Suprapubic skin (tissue), 4 donors: ENCODE measurements at regions not wholly inside any gene's neighbourhood (a gene's known extent, or its start where the extent isn't known, plus 50 kb on each side); places are given as distances from the start of the nearest gene placed in this dataset.

ENCODE experiments used
- DNase-seq, 2 donors: peaks; one replicate each; pipeline ENCODE4 v3.0.0-alpha.2; 2019; ENCODE audit warnings: low spot score in 2 of 2
- H3K27ac ChIP-seq: fragments of 200-600 bp; sonication (generic); one replicate; pipeline ENCODE4 v1.5.1; 2019
- H3K27me3 ChIP-seq: fragments of 200-600 bp; sonication (generic); one replicate; pipeline ENCODE4 v1.5.1; 2019
- H3K36me3 ChIP-seq: fragments of 200-600 bp; sonication (generic); one replicate; pipeline ENCODE4 v1.5.1; 2019
- H3K4me1 ChIP-seq: fragments of 200-600 bp; sonication (generic); one replicate; pipeline ENCODE4 v1.5.1; 2019
- H3K4me3 ChIP-seq: fragments of 200-600 bp; sonication (generic); one replicate; pipeline ENCODE4 v1.5.1; 2019; ENCODE audit warnings: mild to moderate bottlenecking
- H3K9me3 ChIP-seq: fragments of 200-600 bp; sonication (generic); one replicate; pipeline ENCODE4 v1.5.1; 2019
- CTCF ChIP-seq, 2 donors: fragments of 200-600 bp in 1 of 2; fragments of 450-650 bp in 1 of 2; sonication (generic) in 1 of 2; IDR thresholded peaks; one replicate each; pipeline ENCODE4 v1.5.1; 2016 to 2019; ENCODE audit warnings: antibody characterized with exemption in 2 of 2, mild to moderate bottlenecking in 1 of 2, moderate library complexity in 1 of 2
- EP300 ChIP-seq: sonication (generic); formaldehyde crosslinking; IDR thresholded peaks from one replicate; pipeline ENCODE4 v1.6.1; 2017; ENCODE audit warnings: antibody characterized with exemption
- POLR2A ChIP-seq, 2 donors: fragments of 450-650 bp; IDR thresholded peaks; one replicate each; pipeline ENCODE4 v1.6.1; 2017; ENCODE audit warnings: antibody characterized with exemption in 2 of 2, mild to moderate bottlenecking in 2 of 2, moderate library complexity in 2 of 2
- POLR2AphosphoS5 ChIP-seq, 3 donors: sonication (generic); formaldehyde crosslinking; IDR thresholded peaks; one replicate each; pipeline ENCODE4 v1.6.1; 2017; ENCODE audit warnings: antibody characterized with exemption in 3 of 3
- WGBS: methylation state at CpG from one replicate; pipeline ENCODE4 v1.1.5; 2018; 5-methylcytosine and 5-hydroxymethylcytosine counted together

- TF ChIP-seq POLR2A (IDR thresholded peaks at IDR 0.05) (no peak), CTCF (IDR thresholded peaks at IDR 0.05) (no peak), POLR2AphosphoS5 (IDR thresholded peaks at IDR 0.05) (no peak), EP300 (no peak)
- DNase-seq = no peak
- 42% methylated on average over 5 of the region's 5 CpGs for WGBS
- no peak overlapping the region for H3K27ac ChIP-seq
- no peaks in the 10 kb centered on the region for H3K36me3 ChIP-seq
- H3K27me3 ChIP-seq = no peaks in the 10 kb centered on the region
- no peaks in the 10 kb centered on the region for H3K4me1 ChIP-seq
- no peaks in the 10 kb centered on the region for H3K9me3 ChIP-seq
- H3K4me3 ChIP-seq = no peak overlapping the region
Measured at GRCh38 chr13:91045351-91046034, 302.0 kb upstream of the MIR17HG start.

GRCh38 chr13:91046715-91047327 is 300.7 kb upstream of the MIR17HG start:
- DNase-seq = no peak
- no peaks in the 10 kb centered on the region for H3K27me3 ChIP-seq
- H3K4me3 ChIP-seq = no peak overlapping the region
- H3K27ac ChIP-seq = no peak overlapping the region
- no peaks in the 10 kb centered on the region for H3K4me1 ChIP-seq
- 44% methylated on average over 4 of the region's 4 CpGs for WGBS
- TF ChIP-seq POLR2AphosphoS5 (IDR thresholded peaks at IDR 0.05) = no peak
- no peak for TF ChIP-seq POLR2A (IDR thresholded peaks at IDR 0.05)
- TF ChIP-seq EP300 = no peak
- no peak for TF ChIP-seq CTCF (IDR thresholded peaks at IDR 0.05)
- no peaks in the 10 kb centered on the region for H3K36me3 ChIP-seq
- H3K9me3 ChIP-seq = no peaks in the 10 kb centered on the region

- TF ChIP-seq EP300 (no peak), CTCF (IDR thresholded peaks at IDR 0.05) (no peak), POLR2AphosphoS5 (IDR thresholded peaks at IDR 0.05) (no peak), POLR2A (IDR thresholded peaks at IDR 0.05) (no peak)
- no peak overlapping the region for H3K4me3 ChIP-seq
- no peak overlapping the region for H3K27ac ChIP-seq
- H3K4me1 ChIP-seq = no peaks in the 10 kb centered on the region
- H3K27me3 ChIP-seq = no peaks in the 10 kb centered on the region
- H3K9me3 ChIP-seq = no peaks in the 10 kb centered on the region
- H3K36me3 ChIP-seq = no peaks in the 10 kb centered on the region
- 62% methylated on average over 2 of the region's 2 CpGs for WGBS
- DNase-seq = no peak
Measured at GRCh38 chr13:91050970-91051369, 296.5 kb upstream of the MIR17HG start.

GRCh38 chr13:91052876-91053275 is 294.6 kb upstream of the MIR17HG start:
- H3K4me1 ChIP-seq = no peaks in the 10 kb centered on the region
- no peak overlapping the region for H3K27ac ChIP-seq
- H3K27me3 ChIP-seq = no peaks in the 10 kb centered on the region
- no peak for DNase-seq
- H3K36me3 ChIP-seq = no peaks in the 10 kb centered on the region
- no peak overlapping the region for H3K4me3 ChIP-seq
- no peaks in the 10 kb centered on the region for H3K9me3 ChIP-seq
- WGBS = 54% methylated on average over 1 of the region's 1 CpG
- TF ChIP-seq CTCF (IDR thresholded peaks at IDR 0.05) (no peak), POLR2AphosphoS5 (IDR thresholded peaks at IDR 0.05) (no peak)

GRCh38 chr13:91053318-91054065 is 294.0 kb upstream of the MIR17HG start:
- TF ChIP-seq POLR2AphosphoS5 (IDR thresholded peaks at IDR 0.05) = no peak
- TF ChIP-seq EP300 = no peak
- no peak for TF ChIP-seq CTCF (IDR thresholded peaks at IDR 0.05)
- TF ChIP-seq POLR2A (IDR thresholded peaks at IDR 0.05) = no peak
- H3K9me3 ChIP-seq = no peaks in the 10 kb centered on the region
- no peaks in the 10 kb centered on the region for H3K27me3 ChIP-seq
- H3K4me3 ChIP-seq = no peak overlapping the region
- no peak overlapping the region for H3K27ac ChIP-seq
- WGBS = 90% methylated on average over 2 of the region's 2 CpGs
- H3K4me1 ChIP-seq = no peaks in the 10 kb centered on the region
- no peaks in the 10 kb centered on the region for H3K36me3 ChIP-seq
- DNase-seq = no peak
